DMS 273 (cell line): ENCODE measurements at regions not wholly inside any gene's neighbourhood (a gene's known extent, or its start where the extent isn't known, plus 50 kb on each side); places are given as distances from the start of the nearest gene placed in this dataset.

Experiments used
- DNase-seq: peaks from one replicate; lab custom pipeline; 2025; ENCODE audit not compliant: unreplicated experiment; lab: John Stamatoyannopoulos, UW

- DNase-seq = no peak
These were observed 102.3 kb upstream of the PROK2 start for GRCh38 chr3:71887256-71887655.

GRCh38 chr3:71885006-71885405, 100.1 kb upstream of the PROK2 start:
- no peak for DNase-seq

- no peak for DNase-seq
These were observed 96.8 kb upstream of the PROK2 start for GRCh38 chr3:71881732-71882131.

- no peak for DNase-seq
These were observed 96.1 kb upstream of the PROK2 start for GRCh38 chr3:71881041-71881440.

GRCh38 chr3:71879089-71879488, 94.1 kb upstream of the PROK2 start:
- peak; percentile 7 for DNase-seq

- DNase-seq = no peak
These were observed 91.5 kb upstream of the PROK2 start for GRCh38 chr3:71876135-71877105.

GRCh38 chr3:71875461-71875947, 90.6 kb upstream of the PROK2 start:
- peak; percentile 78 for DNase-seq

GRCh38 chr3:71874618-71875017, 89.7 kb upstream of the PROK2 start:
- no peak for DNase-seq

- DNase-seq = no peak
These were observed 88.2 kb upstream of the PROK2 start for GRCh38 chr3:71873093-71873611.

- no peak for DNase-seq
These were observed 87.3 kb upstream of the PROK2 start for GRCh38 chr3:71872256-71872655.

GRCh38 chr3:71870966-71871512, 86.1 kb upstream of the PROK2 start:
- no peak for DNase-seq

GRCh38 chr3:71868876-71869275, 83.9 kb upstream of the PROK2 start:
- no peak for DNase-seq

- no peak for DNase-seq
These were observed 80.8 kb upstream of the PROK2 start for GRCh38 chr3:71865727-71866126.

GRCh38 chr3:71863563-71864190, 78.7 kb upstream of the PROK2 start:
- DNase-seq = peak; percentile 19

- no peak for DNase-seq
These were observed 77.6 kb upstream of the PROK2 start for GRCh38 chr3:71862371-71863140.

- DNase-seq = peak; percentile 76
These were observed 74.2 kb upstream of the PROK2 start for GRCh38 chr3:71859123-71859519.

GRCh38 chr3:71858503-71859122, 73.7 kb upstream of the PROK2 start:
- no peak for DNase-seq

GRCh38 chr3:71857956-71858355, 73.0 kb upstream of the PROK2 start:
- no peak for DNase-seq

- DNase-seq = no peak
These were observed 69.8 kb upstream of the PROK2 start for GRCh38 chr3:71854706-71855105.

GRCh38 chr3:71854096-71854495, 69.1 kb upstream of the PROK2 start:
- DNase-seq = no peak
